HUES6 (cell line): ENCODE measurements at regions not wholly inside any gene's neighbourhood (a gene's known extent, or its start where the extent isn't known, plus 50 kb on each side); places are given as distances from the start of the nearest gene placed in this dataset.

ENCODE experiments used
- H3K27ac ChIP-seq: 2 replicates; pipeline ENCODE4 v1.7.0; 2013; ENCODE audit warnings: low read depth, mild to moderate bottlenecking, low read length, inconsistent platforms
- H3K27me3 ChIP-seq: 2 replicates; pipeline ENCODE4 v1.6.1; 2013; ENCODE audit warnings: low read length; ENCODE audit not compliant: control insufficient read depth, insufficient read depth
- H3K36me3 ChIP-seq: 2 replicates; pipeline ENCODE4 v1.6.1; 2013; ENCODE audit warnings: low read length; ENCODE audit not compliant: control insufficient read depth, insufficient read depth
- H3K4me1 ChIP-seq: 2 replicates; pipeline ENCODE4 v1.6.1; 2013; ENCODE audit warnings: low read length; ENCODE audit not compliant: control insufficient read depth, insufficient read depth
- H3K4me3 ChIP-seq: 2 replicates; pipeline ENCODE4 v1.5.1; 2013; ENCODE audit warnings: low read depth, low read length
- H3K9ac ChIP-seq: one replicate; pipeline ENCODE4 v1.6.1; 2013; ENCODE audit warnings: mild to moderate bottlenecking, low read length
- H3K9me3 ChIP-seq: 2 replicates; pipeline ENCODE4 v1.6.1; 2013; ENCODE audit warnings: low read depth, low read length; ENCODE audit not compliant: control insufficient read depth, insufficient read depth

DNA sequence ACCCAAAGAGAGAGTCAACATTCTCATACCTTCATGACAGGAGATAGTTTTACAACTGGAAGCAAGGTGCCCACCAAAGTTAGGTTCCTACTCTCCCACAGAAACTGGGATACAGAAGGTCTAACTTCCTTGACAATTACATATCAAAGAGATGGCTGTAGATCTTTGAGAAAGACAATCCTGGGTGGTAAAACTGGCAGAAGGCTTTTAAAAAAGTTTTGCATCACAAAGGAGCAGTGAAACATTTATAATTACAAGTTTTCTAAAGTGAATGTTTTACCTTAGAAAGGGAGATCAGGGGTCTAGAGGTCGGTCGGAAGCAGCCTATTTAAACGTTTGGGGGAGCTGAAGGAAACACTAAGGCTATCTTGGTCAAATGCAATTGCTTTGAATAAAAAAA is 166.6 kb upstream of the STEAP1 start:
- Histone ChIP-seq H3K4me1 (peaks cover 16% of the 10 kb centered on the region), H3K9ac (no peak overlapping the region), H3K9me3 (no peaks in the 10 kb centered on the region), H3K27me3 (peaks cover 29% of the 10 kb centered on the region), H3K4me3 (no peak overlapping the region), H3K36me3 (no peaks in the 10 kb centered on the region), H3K27ac (no peak overlapping the region)

DNA sequence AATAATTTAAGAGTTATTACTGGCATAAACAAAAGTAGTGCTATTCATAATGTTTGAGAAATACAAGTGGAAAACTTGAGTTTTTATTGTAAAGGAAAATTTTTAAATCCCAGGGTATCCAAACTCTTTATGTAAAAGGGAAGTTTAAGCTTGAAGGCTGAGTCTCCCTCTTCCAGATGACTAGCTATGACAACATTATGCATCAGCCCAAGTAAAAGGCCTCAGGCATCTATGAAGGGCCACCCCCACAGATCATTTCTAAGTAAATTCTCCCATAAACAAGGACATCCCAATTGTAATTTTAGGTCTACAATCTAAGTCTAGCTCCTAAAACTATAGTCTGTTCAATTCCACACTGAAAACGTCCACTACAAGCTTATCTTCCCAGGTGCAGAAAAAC is 166.2 kb upstream of the STEAP1 start:
- no peaks in the 10 kb centered on the region for H3K9me3 ChIP-seq
- H3K4me1 ChIP-seq, result peaks cover 16% of the 10 kb centered on the region
- no peak overlapping the region for H3K27ac ChIP-seq
- H3K4me3 ChIP-seq, result 0 out of 2 replicates have a peak overlapping the region, but pooled peaks have one; percentile 23
- no peak overlapping the region for H3K9ac ChIP-seq
- peaks cover 32% of the 10 kb centered on the region for H3K27me3 ChIP-seq
- H3K36me3 ChIP-seq, result no peaks in the 10 kb centered on the region

GRCh38 chr7:89989454-89989853 is 164.8 kb upstream of the STEAP1 start:
- no peak overlapping the region for H3K9ac ChIP-seq
- H3K27ac ChIP-seq, result no peak overlapping the region
- H3K4me1 ChIP-seq, result peaks cover 16% of the 10 kb centered on the region
- H3K4me3 ChIP-seq, result no peak overlapping the region
- H3K36me3 ChIP-seq, result no peaks in the 10 kb centered on the region
- H3K9me3 ChIP-seq, result no peaks in the 10 kb centered on the region
- H3K27me3 ChIP-seq, result peaks cover 32% of the 10 kb centered on the region

DNA sequence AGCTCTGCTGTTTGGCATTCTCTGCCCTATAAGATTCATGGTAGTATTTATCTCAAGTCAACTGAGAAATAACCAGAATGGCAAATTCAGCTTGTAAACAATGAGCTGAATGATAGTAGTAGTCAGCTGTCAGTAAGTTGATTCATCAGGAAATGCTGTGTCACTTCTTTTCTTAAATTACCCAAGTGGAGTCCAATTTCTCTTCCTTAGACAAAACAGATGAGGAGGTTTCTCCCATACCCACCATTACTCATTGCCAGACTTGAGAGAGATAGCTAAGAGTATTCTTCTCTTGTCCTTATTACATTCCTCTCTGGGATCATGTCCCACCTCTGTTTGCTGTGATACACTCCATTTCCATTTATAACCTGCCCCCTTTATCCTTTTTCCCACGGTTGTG is 159.8 kb upstream of the STEAP1 start:
- no peak overlapping the region for H3K27ac ChIP-seq
- peaks cover under 1% of the 10 kb centered on the region; the same call in 1 of the 2 replicates for H3K4me1 ChIP-seq
- no peaks in the 10 kb centered on the region for H3K9me3 ChIP-seq
- H3K4me3 ChIP-seq, result no peak overlapping the region
- peaks cover 21% of the 10 kb centered on the region for H3K27me3 ChIP-seq
- H3K36me3 ChIP-seq, result no peaks in the 10 kb centered on the region
- H3K9ac ChIP-seq, result no peak overlapping the region

DNA sequence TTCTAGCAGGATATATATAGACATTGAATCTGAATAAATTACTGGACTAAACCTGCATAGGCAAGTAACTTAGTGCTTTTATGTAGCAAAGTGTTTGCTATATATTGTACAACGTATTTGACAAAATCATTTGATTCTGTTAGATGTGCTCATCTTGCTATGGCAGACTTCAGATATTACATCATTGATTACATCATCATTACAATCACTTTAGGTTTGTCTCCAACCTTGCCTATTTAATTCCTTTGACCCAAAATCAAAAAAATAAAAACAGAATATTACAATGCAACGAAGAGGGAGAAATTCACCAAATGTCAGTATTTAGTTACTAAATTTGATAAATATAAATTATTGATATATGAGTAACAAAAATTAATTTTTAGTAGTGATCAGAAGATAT is 155.7 kb upstream of the STEAP1 start:
- no peaks in the 10 kb centered on the region for H3K27me3 ChIP-seq
- no peaks in the 10 kb centered on the region for H3K4me1 ChIP-seq
- no peaks in the 10 kb centered on the region for H3K36me3 ChIP-seq
- no peaks in the 10 kb centered on the region for H3K9me3 ChIP-seq
- no peak overlapping the region for H3K9ac ChIP-seq
- no peak overlapping the region for H3K27ac ChIP-seq
- H3K4me3 ChIP-seq, result no peak overlapping the region

- Histone ChIP-seq H3K27ac (no peak overlapping the region), H3K9me3 (no peaks in the 10 kb centered on the region), H3K36me3 (no peaks in the 10 kb centered on the region), H3K27me3 (no peaks in the 10 kb centered on the region), H3K9ac (no peak overlapping the region), H3K4me1 (peaks cover 8% of the 10 kb centered on the region; the same call in 1 of the 2 replicates), H3K4me3 (no peak overlapping the region)
These were observed 148.4 kb upstream of the STEAP1 start for GRCh38 chr7:90005836-90006235.

DNA sequence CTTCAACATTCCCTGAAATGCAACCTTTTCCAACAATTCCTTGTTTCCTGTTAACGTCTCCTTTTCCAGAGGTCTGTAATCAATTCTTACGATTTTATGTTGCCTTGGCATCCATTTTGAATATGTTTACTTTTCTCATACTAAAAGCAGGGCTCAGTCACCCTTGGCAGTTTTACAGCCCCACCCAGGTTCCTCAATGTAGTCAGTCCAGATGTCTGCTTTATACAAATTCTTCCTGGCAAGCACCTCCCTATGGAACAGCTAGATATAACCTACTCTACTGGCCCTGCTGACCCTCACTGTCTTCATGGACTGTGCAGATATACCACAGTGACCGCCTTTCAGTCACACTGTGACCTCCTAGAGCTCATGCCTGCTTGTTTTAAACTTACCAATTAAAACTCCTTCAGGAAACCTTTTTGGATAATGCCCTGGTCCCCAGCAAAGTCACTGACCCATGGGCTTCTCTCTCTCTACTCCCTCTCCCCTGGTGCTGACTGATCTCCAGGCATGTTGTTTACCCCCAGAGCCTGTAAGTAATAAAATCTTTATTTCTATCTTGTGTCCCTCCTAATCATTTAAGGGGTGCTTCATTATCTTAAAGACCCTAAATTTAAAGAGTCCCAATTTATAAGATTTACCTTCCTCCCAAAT is 147.1 kb upstream of the STEAP1 start:
- H3K27me3 ChIP-seq, result no peaks in the 10 kb centered on the region
- H3K9ac ChIP-seq, result no peak overlapping the region
- no peaks in the 10 kb centered on the region for H3K36me3 ChIP-seq
- no peak overlapping the region for H3K27ac ChIP-seq
- H3K4me3 ChIP-seq, result no peak overlapping the region
- H3K9me3 ChIP-seq, result no peaks in the 10 kb centered on the region
- peaks cover 8% of the 10 kb centered on the region; the same call in 1 of the 2 replicates for H3K4me1 ChIP-seq

DNA sequence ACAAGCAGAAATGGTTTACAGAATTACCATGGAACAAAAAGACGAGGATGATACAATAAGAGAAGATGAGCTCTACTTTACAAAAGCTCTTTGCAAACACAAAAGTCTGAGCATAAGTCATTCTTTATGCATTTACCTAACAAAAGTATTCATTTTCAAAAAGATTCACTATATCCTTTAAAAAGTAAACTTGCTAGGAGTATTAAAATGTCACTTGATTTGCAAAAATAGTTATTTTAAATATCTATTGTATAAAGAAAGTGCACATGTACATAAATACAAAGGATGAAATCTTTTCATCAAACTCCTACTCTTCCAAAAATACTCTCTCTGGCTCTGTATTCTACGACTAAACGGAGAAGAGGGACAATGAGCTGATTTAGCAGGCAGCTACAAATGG is 146.4 kb upstream of the STEAP1 start:
- H3K9me3 ChIP-seq, result no peaks in the 10 kb centered on the region
- H3K27ac ChIP-seq, result no peak overlapping the region
- H3K4me1 ChIP-seq, result peaks cover 8% of the 10 kb centered on the region; the same call in 1 of the 2 replicates
- no peaks in the 10 kb centered on the region for H3K36me3 ChIP-seq
- no peak overlapping the region for H3K9ac ChIP-seq
- H3K27me3 ChIP-seq, result no peaks in the 10 kb centered on the region
- no peak overlapping the region for H3K4me3 ChIP-seq

GRCh38 chr7:90022213-90022612 is 132.1 kb upstream of the STEAP1 start:
- no peaks in the 10 kb centered on the region for H3K9me3 ChIP-seq
- H3K36me3 ChIP-seq, result no peaks in the 10 kb centered on the region
- no peak overlapping the region for H3K27ac ChIP-seq
- no peaks in the 10 kb centered on the region for H3K4me1 ChIP-seq
- no peak overlapping the region for H3K9ac ChIP-seq
- no peak overlapping the region for H3K4me3 ChIP-seq
- no peaks in the 10 kb centered on the region for H3K27me3 ChIP-seq

- Histone ChIP-seq H3K27ac (no peak overlapping the region), H3K9ac (no peak overlapping the region), H3K36me3 (no peaks in the 10 kb centered on the region), H3K9me3 (no peaks in the 10 kb centered on the region), H3K4me1 (no peaks in the 10 kb centered on the region), H3K4me3 (no peak overlapping the region), H3K27me3 (no peaks in the 10 kb centered on the region)
These were observed 128.5 kb upstream of the STEAP1 start for GRCh38 chr7:90025771-90026170.

- no peak overlapping the region for H3K27ac ChIP-seq
- H3K9me3 ChIP-seq, result no peaks in the 10 kb centered on the region
- no peak overlapping the region for H3K4me3 ChIP-seq
- H3K4me1 ChIP-seq, result no peaks in the 10 kb centered on the region
- no peaks in the 10 kb centered on the region for H3K27me3 ChIP-seq
- H3K36me3 ChIP-seq, result no peaks in the 10 kb centered on the region
- H3K9ac ChIP-seq, result no peak overlapping the region
These were observed 120.4 kb upstream of the STEAP1 start for GRCh38 chr7:90033850-90034249.
